C4-2B (cell line): ENCODE measurements at regions not wholly inside any gene's neighbourhood (a gene's known extent, or its start where the extent isn't known, plus 50 kb on each side); places are given as distances from the start of the nearest gene placed in this dataset.
"Not testable (repeated sequence)": the region's sequence is repeated elsewhere in the genome, so short reads cannot be mapped to it uniquely, and the experiment has no call there.

Experiments
- CTCF ChIP-seq: fragments of 450-650 bp; conservative IDR thresholded peaks from 2 replicates; pipeline ENCODE4 v1.5.1; 2017; ENCODE audit warnings: mild to moderate bottlenecking
- ZFX ChIP-seq: fragments of 450-650 bp; IDR thresholded peaks from 2 replicates; pipeline ENCODE4 v1.6.1; 2017

GRCh38 chr6:115480543-115480942 lies 580.1 kb downstream of the FRK start:
- not testable (repeated sequence) for TF ChIP-seq CTCF, ZFX
